ENCODE measurements at regions not wholly inside any gene's neighbourhood (a gene's known extent, or its start where the extent isn't known, plus 50 kb on each side); places are given as distances from the start of the nearest gene placed in this dataset.

- no peak for TF ChIP-seq ARID4B (CRISPR knock-in tag; IDR thresholded peaks at IDR 0.05; ENCODE audit: borderline replicate concordance)
- no peak for TF ChIP-seq NR1H2 (CRISPR knock-in tag; IDR thresholded peaks at IDR 0.05)
- no peak for TF ChIP-seq SMAD3 (CRISPR knock-in tag; IDR thresholded peaks at IDR 0.05; ENCODE audit: borderline replicate concordance)
- TF ChIP-seq ZNF219 (CRISPR knock-in tag; IDR thresholded peaks at IDR 0.05; ENCODE audit: borderline replicate concordance), result no peak
- TF ChIP-seq ZNF423 (CRISPR knock-in tag; IDR thresholded peaks at IDR 0.05), result no peak
- TF ChIP-seq MXD4 (CRISPR knock-in tag; IDR thresholded peaks at IDR 0.05; ENCODE audit: borderline replicate concordance), result no peak
- TF ChIP-seq ZNF263 (CRISPR knock-in tag; IDR thresholded peaks at IDR 0.05; ENCODE audit: low read depth), result no peak
- TF ChIP-seq, protein P1, sequence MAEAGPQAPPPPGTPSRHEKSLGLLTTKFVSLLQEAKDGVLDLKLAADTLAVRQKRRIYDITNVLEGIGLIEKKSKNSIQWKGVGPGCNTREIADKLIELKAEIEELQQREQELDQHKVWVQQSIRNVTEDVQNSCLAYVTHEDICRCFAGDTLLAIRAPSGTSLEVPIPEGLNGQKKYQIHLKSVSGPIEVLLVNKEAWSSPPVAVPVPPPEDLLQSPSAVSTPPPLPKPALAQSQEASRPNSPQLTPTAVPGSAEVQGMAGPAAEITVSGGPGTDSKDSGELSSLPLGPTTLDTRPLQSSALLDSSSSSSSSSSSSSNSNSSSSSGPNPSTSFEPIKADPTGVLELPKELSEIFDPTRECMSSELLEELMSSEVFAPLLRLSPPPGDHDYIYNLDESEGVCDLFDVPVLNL (CRISPR knock-in tag; IDR thresholded peaks at IDR 0.05; ENCODE audit: borderline replicate concordance, low read depth), result no peak
- TF ChIP-seq ELF4 (CRISPR knock-in tag; IDR thresholded peaks at IDR 0.05; ENCODE audit: low read depth), result no peak
- TF ChIP-seq, protein P2, sequence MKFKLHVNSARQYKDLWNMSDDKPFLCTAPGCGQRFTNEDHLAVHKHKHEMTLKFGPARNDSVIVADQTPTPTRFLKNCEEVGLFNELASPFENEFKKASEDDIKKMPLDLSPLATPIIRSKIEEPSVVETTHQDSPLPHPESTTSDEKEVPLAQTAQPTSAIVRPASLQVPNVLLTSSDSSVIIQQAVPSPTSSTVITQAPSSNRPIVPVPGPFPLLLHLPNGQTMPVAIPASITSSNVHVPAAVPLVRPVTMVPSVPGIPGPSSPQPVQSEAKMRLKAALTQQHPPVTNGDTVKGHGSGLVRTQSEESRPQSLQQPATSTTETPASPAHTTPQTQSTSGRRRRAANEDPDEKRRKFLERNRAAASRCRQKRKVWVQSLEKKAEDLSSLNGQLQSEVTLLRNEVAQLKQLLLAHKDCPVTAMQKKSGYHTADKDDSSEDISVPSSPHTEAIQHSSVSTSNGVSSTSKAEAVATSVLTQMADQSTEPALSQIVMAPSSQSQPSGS (CRISPR knock-in tag; IDR thresholded peaks at IDR 0.05; ENCODE audit: borderline replicate concordance, low read depth), result no peak
- no peak for TF ChIP-seq SP1 (CRISPR knock-in tag; conservative IDR thresholded peaks at IDR 0.05)
- TF ChIP-seq HMGA2 (CRISPR knock-in tag; IDR thresholded peaks at IDR 0.05), result no peak
Observed at GRCh38 chr12:118922405-118922804, 58.9 kb upstream of the SRRM4 start (continued).

GRCh38 chr12:118925407-118925806, 55.9 kb upstream of the SRRM4 start:
- Mint-ChIP-seq H3K27me3 (ENCODE audit: low read depth) (peaks cover 20% of the 10 kb centered on the region), H3K4me1 (no peaks in the 10 kb centered on the region), H3K9me3 (0 out of 2 replicates have a peak, but pooled peaks cover 5% of the 10 kb centered on the region), H3K4me3 (no peak overlapping the region), H3K27ac (no peak overlapping the region), H3K36me3 (no peaks in the 10 kb centered on the region)
- ChIA-PET CTCF (no interaction called here), POLR2A (no interaction called here)
- ATAC-seq (no peak), DNase-seq (ENCODE audit: low spot score) (no peak)
- no peak for TF ChIP-seq FOXP4 (CRISPR knock-in tag; IDR thresholded peaks at IDR 0.05)
- no peak for TF ChIP-seq E2F1 (CRISPR knock-in tag; IDR thresholded peaks at IDR 0.05)
- no peak for TF ChIP-seq SP1 (CRISPR knock-in tag; conservative IDR thresholded peaks at IDR 0.05)
- TF ChIP-seq SOX15 (CRISPR knock-in tag; IDR thresholded peaks at IDR 0.05), result no peak
- TF ChIP-seq SMAD4 (CRISPR knock-in tag; IDR thresholded peaks at IDR 0.05), result no peak
- no peak for TF ChIP-seq NFE2L1 (CRISPR knock-in tag; IDR thresholded peaks at IDR 0.05)
- no peak for TF ChIP-seq NFYB (CRISPR knock-in tag; conservative IDR thresholded peaks at IDR 0.05; ENCODE audit: low read depth)
- TF ChIP-seq GABPB1 (CRISPR knock-in tag; IDR thresholded peaks at IDR 0.05), result no peak
- TF ChIP-seq, protein P3, sequence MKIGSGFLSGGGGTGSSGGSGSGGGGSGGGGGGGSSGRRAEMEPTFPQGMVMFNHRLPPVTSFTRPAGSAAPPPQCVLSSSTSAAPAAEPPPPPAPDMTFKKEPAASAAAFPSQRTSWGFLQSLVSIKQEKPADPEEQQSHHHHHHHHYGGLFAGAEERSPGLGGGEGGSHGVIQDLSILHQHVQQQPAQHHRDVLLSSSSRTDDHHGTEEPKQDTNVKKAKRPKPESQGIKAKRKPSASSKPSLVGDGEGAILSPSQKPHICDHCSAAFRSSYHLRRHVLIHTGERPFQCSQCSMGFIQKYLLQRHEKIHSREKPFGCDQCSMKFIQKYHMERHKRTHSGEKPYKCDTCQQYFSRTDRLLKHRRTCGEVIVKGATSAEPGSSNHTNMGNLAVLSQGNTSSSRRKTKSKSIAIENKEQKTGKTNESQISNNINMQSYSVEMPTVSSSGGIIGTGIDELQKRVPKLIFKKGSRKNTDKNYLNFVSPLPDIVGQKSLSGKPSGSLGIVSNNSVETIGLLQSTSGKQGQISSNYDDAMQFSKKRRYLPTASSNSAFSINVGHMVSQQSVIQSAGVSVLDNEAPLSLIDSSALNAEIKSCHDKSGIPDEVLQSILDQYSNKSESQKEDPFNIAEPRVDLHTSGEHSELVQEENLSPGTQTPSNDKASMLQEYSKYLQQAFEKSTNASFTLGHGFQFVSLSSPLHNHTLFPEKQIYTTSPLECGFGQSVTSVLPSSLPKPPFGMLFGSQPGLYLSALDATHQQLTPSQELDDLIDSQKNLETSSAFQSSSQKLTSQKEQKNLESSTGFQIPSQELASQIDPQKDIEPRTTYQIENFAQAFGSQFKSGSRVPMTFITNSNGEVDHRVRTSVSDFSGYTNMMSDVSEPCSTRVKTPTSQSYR (CRISPR knock-in tag; IDR thresholded peaks at IDR 0.05), result no peak
- no peak for TF ChIP-seq ZBTB43 (CRISPR knock-in tag; IDR thresholded peaks at IDR 0.05)
- no peak for TF ChIP-seq ERG (CRISPR knock-in tag; IDR thresholded peaks at IDR 0.05)
